ENCODE measurements at regions not wholly inside any gene's neighbourhood (a gene's known extent, or its start where the extent isn't known, plus 50 kb on each side); places are given as distances from the start of the nearest gene placed in this dataset.

DNA sequence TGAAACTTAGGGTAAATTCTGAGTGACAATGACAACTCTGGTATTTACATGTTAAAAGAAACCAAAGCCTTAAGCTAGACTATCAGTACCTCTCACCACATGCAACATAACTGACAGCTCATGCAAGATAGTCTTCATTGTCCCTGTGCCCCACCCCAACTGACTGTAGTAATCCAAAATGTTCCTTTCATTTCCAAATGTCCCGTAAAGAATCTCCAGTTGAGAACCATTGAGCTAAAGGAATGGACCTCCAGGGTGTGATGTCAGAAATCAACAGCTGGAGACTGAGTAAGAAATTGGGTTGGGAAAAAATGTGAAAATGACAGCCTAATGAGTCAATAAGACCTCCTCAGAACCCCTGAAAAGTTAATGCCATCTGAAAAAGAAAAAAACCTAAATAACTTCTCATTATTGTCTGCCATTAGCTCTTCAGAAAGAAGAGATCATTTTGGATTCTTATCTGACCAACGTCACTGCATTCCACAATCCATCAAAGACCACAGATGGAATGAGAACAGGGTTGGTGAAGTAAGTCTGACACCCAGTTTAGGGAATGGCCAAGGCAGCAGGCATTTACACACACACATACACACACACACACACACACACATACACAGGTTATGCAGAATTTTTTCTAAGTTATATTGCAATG, 51.7 kb upstream of the ACVR2A start:
- no peak for DNase-seq (ENCODE audit: low read depth in 2 of 2)

- DNase-seq (ENCODE audit: low read depth in 2 of 2) = no peak
These were observed 54.2 kb upstream of the ACVR2A start for GRCh38 chr2:147790580-147790979.

DNA sequence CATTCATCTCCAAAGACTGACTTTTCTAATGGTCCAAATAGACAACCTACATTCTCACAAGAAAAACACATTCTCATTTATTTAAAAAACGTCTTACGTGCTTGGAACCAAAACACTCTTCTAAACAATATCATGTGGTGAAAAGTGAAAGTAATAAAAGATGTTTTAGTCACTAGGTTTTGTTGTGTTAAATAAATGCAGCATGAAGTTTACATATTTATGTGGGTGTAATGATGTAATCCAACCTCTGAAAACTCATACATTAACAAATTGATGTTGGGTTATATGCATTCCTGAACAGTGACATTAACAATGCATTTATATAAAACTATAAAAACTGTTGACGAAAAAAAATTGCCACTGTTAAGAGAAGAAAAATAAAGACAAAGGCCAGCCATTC, 55.1 kb upstream of the ACVR2A start:
- DNase-seq (ENCODE audit: low read depth in 2 of 2) = no peak

GRCh38 chr2:147789287-147789686, 55.5 kb upstream of the ACVR2A start:
- no peak for DNase-seq (ENCODE audit: low read depth in 2 of 2)

DNA sequence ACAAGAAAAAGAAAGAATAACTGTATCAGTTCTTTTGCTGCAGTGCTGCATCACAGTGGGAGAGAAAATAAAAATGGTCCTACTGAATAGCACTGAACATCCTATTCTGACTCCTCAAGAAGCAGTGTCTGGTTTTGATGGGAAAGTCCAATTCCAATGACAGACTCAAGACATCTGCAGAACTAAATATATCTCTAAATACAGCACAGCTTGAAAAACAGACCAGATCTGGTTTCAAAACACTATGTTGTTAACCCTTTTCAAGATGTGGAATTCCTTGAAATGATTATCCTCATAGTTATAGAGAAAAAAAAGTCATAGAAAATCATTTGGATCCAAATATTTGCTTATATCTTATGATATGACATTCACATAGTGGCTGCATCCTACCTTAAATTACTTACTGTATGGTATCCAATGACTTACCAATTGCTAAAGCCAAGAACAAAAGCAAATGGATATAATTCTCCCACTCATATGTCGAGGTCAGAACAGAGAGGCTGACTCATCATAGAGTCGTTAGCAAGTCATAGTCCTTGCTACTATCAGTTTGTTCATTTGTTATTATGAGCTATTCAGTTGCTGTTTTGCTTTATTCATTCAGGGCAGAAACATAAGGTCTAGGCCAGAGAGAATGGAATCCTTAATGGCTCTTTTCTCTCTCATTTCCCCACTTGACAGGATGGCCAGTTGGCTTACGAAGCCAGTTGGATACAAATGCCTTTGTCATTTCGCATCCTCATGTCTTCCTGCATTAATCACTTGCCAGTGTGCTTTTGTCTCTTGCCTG, 62.5 kb upstream of the ACVR2A start:
- DNase-seq (ENCODE audit: low read depth in 2 of 2) = no peak

DNA sequence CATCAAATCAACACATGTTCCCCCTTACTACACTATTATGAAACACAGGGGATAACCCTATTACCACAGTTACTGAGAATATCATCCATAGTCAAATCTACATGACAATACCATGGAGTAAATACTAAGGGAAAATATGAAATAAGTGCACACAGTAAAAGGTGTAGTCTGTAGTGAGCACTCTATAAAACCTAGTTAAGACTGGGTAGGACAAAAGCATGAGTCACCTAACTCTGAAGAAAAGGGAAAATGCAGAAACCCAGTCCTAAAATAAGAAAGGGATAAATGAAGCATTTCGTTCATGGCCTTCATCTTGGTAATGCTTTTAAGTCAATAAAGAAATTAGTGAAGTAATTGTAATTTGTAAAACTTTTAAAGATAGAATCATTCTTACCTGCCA, 65.4 kb upstream of the ACVR2A start:
- DNase-seq (ENCODE audit: low read depth in 2 of 2) = no peak

DNA sequence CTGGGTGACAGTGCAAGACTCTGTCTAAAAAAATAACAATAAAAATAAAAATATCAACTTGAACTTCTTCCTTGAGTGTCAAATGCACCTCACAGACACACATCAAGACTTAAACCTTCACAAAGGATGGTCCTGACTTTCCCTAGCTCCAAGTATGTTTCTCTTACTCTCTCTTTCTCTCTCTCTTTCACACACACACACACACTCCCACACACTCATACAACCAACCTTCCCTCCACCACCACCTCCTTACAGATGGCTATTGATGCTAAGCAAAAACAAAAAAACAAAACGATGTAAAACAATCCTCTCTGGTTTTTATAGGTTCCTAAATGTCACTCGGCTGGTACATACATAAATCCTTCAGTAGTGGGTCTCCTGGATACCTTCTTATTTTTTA, 67.4 kb upstream of the ACVR2A start:
- DNase-seq (ENCODE audit: low read depth in 2 of 2) = no peak

- DNase-seq (ENCODE audit: low read depth in 2 of 2) = no peak
These were observed 70.0 kb upstream of the ACVR2A start for GRCh38 chr2:147774805-147775204.

DNA sequence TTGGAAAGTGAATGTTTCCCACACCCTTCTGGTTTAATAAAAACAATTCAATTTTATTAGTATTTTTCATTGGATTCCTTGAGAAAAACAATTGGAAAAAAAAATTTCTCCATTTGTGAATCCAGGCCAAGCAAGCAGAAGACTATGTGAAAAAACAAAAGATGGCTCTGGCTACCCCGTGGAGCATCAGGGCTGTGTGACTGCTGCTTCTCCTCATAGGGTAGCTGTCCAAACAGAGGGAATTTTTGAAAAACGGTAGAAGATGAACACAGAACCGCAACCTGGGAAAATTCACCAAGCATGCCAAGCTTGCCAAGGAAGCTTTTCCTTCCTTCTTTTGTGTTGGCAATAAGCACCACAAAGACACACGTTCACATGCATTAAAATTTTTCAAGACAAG, 71.3 kb upstream of the ACVR2A start:
- DNase-seq (ENCODE audit: low read depth in 2 of 2) = no peak

DNA sequence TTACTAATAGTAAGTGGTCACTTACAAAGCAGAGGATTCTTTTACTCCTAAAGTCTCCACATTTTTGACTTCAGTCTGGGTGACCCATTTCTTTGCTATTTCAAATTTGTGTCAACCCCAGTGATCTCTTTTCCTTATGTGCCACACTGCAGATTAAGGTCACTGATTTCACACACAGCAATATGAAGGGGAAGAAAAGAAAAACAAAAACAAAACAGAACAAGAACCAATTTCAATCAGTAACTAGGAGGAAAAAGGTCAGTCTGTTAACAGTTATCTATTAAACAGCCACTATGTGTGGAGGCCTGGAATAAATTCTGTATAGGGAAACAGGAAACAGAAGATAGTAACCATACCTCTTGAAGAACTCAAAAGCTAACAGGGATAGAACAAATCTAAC, 72.0 kb upstream of the ACVR2A start:
- no peak for DNase-seq (ENCODE audit: low read depth in 2 of 2)

- DNase-seq (ENCODE audit: low read depth in 2 of 2) = no peak
These were observed 81.0 kb upstream of the ACVR2A start for GRCh38 chr2:147763861-147764260.

GRCh38 chr2:147760984-147761383, 83.8 kb upstream of the ACVR2A start:
- no peak for DNase-seq (ENCODE audit: low read depth in 2 of 2)

- no peak for DNase-seq (ENCODE audit: low read depth in 2 of 2)
These were observed 85.3 kb upstream of the ACVR2A start for GRCh38 chr2:147759536-147759935.

DNA sequence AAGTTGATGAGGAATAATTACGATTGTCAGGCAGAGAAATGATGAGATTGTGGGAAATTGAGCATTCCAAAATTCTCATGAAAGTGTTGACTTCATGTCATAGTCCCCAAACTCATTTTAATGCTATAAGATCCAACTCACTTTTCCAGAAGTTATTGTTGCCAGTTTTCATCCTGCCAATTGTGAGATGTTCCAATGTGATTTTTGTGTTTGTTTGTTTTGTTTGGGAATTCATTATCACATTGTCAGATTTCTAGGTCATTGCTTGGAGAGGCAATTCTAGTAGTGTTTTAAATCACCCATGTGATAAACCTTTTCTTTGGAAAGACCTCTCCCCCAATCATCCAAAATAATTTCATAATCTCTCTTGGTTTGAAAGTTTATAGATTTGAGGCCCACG, 86.0 kb upstream of the ACVR2A start:
- no peak for DNase-seq (ENCODE audit: low read depth in 2 of 2)

DNA sequence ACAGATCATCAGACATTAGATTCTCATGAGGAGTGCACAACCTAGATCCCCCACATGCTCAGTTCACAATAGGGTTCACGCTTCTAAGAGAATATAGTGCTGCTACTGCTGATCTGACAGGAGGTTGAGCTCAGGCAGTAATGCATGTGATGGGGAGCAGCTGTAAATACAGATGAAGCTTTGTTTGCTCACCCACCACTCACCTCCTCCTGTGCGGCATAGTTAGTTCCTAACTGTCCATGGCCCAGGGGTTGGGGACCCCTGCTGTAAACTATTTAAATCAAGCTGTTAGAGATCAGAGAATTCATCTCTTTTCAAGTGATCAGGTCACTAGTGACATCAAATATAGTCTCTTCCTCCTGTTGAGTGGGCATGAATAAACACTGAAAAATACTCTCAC, 88.8 kb upstream of the ACVR2A start:
- DNase-seq (ENCODE audit: low read depth in 2 of 2) = no peak

DNA sequence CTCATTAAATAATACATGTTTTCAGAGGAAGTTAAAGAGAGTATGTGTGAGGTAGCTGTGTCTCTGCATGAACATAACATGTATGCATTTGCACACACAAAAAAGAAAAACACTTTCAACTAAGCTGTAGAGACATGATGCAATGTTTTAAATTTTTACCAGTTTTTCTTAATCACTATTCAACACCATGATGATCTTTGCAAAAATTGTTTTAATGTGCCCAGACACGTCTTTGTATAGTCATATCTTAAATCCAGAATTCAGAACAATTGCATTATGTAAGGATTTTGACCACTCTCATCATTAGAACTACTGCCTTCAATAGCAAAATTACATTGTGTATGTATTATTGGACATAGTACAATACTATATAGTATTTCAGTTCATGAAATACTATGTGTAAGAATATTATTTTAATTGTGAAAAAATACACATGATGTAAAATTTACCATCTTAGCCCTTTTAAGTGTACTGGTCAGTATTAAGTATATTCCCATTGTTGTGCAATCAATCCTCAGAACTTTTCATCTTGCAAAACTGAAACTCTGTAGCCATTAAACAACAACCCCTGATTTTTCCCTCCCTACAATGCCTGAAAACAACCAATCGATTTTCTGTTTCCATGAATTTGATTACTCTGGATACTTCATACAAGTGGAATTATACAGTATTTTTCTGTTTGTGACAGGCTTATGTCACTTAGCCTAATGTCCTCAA, 104.5 kb upstream of the ACVR2A start:
- DNase-seq (ENCODE audit: low read depth in 2 of 2) = no peak

DNA sequence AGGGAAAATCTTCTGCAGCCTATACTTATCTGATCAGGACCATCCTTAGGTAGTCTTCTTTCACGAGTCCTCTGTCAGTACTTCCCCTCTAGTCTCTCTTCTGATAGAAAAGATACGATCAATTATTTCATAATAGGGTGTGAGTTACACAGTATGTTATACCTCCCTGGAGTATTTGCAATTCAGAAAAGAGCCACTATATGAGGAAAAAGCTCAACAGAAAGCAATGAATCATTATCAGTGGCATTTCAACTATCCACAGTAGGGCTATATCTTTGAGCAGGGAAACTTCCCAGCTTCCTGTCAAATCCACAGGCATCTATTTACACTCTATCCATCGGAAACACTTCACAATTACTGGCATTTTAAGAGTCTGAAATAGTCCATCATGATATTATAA, 105.3 kb upstream of the ACVR2A start:
- no peak for DNase-seq (ENCODE audit: low read depth in 2 of 2)

- DNase-seq (ENCODE audit: low read depth in 2 of 2) = no peak
These were observed 126.0 kb upstream of the ACVR2A start for GRCh38 chr2:147718831-147719230.

DNA sequence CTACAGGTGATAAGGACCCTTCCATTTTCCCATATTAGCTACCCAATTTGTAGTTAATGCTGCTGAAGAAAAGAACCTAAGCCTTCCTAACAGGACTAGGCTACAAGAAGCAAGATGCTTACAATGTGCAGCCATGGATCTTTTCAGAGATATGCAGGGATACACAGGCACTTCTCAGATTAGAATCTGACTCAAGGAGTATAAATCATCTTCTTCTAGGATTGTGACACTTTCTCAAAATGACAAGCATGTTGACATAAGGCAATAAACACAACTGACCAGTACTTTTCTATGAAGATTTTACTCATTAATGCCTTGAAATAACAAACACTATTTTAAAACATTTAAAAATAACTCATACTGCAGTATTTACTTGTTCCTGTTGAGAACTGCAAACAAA, 127.9 kb upstream of the ACVR2A start:
- no peak for DNase-seq (ENCODE audit: low read depth in 2 of 2)

- DNase-seq (ENCODE audit: low read depth in 2 of 2) = no peak
These were observed 129.0 kb upstream of the ACVR2A start for GRCh38 chr2:147715807-147716206.

DNA sequence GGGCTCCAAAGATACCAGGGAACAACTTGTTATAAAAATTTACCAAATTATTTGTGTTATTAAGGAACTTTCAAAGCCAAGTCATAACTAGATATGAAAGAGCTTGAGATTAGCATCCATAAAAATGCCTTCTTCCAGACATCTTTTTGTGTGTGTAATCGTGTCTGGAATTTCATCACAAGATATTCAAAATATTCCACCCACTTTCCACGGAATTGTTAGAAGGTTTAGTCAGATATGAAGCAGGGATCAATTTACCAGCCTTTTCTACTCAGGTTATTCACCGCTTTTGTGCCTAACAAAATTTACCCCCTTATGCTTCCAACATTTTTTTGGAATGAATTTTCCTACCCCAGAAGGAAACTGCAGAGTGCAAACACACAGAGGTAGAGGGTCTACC, 130.2 kb upstream of the ACVR2A start:
- DNase-seq (ENCODE audit: low read depth in 2 of 2) = no peak

DNA sequence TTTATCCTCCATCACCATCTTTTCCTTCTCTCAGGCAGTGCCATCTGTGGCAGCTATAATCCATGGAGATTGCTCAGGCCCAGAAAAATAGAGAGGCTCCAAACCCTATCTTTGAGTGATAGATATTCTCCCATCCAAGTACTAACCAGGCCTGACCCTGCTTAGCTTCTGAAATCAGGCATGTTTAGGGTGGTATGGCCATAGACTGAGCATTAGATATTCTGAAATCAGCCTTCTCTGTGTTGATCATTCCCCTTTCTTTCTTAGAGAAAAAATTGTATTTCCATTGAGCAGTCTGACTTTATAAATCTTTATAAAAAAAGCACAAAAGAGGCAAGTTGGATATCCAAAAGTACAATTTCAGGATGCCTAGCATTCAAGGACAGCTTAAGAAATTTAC, 131.5 kb upstream of the ACVR2A start:
- DNase-seq (ENCODE audit: low read depth in 2 of 2) = no peak

DNA sequence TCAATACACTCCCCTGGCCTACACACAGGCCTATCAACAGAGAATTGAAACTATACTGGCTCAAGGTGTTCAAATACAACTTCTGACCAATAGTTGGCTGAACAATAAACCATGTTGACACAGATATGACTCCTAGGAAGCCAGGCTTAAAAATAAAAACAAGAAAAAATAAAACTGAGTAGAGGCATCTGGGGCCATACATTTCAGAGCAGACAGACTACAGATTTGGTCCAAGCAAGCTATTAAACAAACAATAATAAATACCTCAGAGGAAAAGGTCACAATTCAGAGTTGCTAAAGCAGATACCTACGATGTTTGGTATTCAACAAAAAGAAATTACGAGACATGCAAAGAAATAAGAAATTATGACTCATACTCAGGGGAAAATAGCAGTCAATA, 132.8 kb upstream of the ACVR2A start:
- no peak for DNase-seq (ENCODE audit: low read depth in 2 of 2)

Data from stimulated activated CD8-positive, alpha-beta memory T cell treated with anti-CD3 and anti-CD28 coated beads, Interleukin-2, amount 100 ng/mL, for 1 hour (primary cell).